ENCODE measurements at regions not wholly inside any gene's neighbourhood (a gene's known extent, or its start where the extent isn't known, plus 50 kb on each side); places are given as distances from the start of the nearest gene placed in this dataset.

GRCh38 chr1:238833919-238834318, 552.4 kb upstream of the CHRM3 start:
- DNase-seq, result no peak

- DNase-seq, result no peak
Measured at GRCh38 chr1:238832106-238832505, 554.3 kb upstream of the CHRM3 start.

- DNase-seq, result no peak
Measured at GRCh38 chr1:238830036-238830611, 556.2 kb upstream of the CHRM3 start.

GRCh38 chr1:238826891-238827290, 559.5 kb upstream of the CHRM3 start:
- no peak for DNase-seq

GRCh38 chr1:238823416-238823815, 563.0 kb upstream of the CHRM3 start:
- no peak for DNase-seq

- no peak for DNase-seq
Measured at GRCh38 chr1:238811211-238811879, 575.0 kb upstream of the CHRM3 start.

- no peak for DNase-seq
Measured at GRCh38 chr1:238790882-238791281, 595.5 kb upstream of the CHRM3 start.

- DNase-seq, result no peak
Measured at GRCh38 chr1:238789916-238790667, 596.3 kb upstream of the CHRM3 start.

- no peak for DNase-seq
Measured at GRCh38 chr1:238787471-238787870, 598.9 kb upstream of the CHRM3 start.

GRCh38 chr1:238783633-238784032, 602.7 kb upstream of the CHRM3 start:
- DNase-seq, result no peak

GRCh38 chr1:238779716-238780115, 606.7 kb upstream of the CHRM3 start:
- no peak for DNase-seq

GRCh38 chr1:238778113-238778512, 608.3 kb upstream of the CHRM3 start:
- DNase-seq, result no peak

GRCh38 chr1:238777551-238777950, 608.8 kb upstream of the CHRM3 start:
- no peak for DNase-seq

- no peak for DNase-seq
Measured at GRCh38 chr1:238776126-238776525, 610.2 kb upstream of the CHRM3 start.

- no peak for DNase-seq
Measured at GRCh38 chr1:238772322-238772721, 614.0 kb upstream of the CHRM3 start.

GRCh38 chr1:238767321-238767720, 619.0 kb upstream of the CHRM3 start:
- no peak for DNase-seq

- no peak for DNase-seq
Measured at GRCh38 chr1:238764779-238765178, 621.6 kb upstream of the CHRM3 start.

GRCh38 chr1:238753252-238753651, 633.1 kb upstream of the CHRM3 start:
- no peak for DNase-seq

GRCh38 chr1:238752327-238752726, 634.0 kb upstream of the CHRM3 start:
- no peak for DNase-seq

- no peak for DNase-seq
Measured at GRCh38 chr1:238745069-238745468, 641.3 kb upstream of the CHRM3 start.

GRCh38 chr1:238738892-238739291, 647.5 kb upstream of the CHRM3 start:
- no peak for DNase-seq

GRCh38 chr1:238727670-238728069, 658.7 kb upstream of the CHRM3 start:
- DNase-seq, result no peak

- no peak for DNase-seq
Measured at GRCh38 chr1:238722812-238723211, 663.6 kb upstream of the CHRM3 start.

- DNase-seq, result no peak
Measured at GRCh38 chr1:238710697-238711096, 675.7 kb upstream of the CHRM3 start.

Measured in NCI-H1092 (cell line).